NCI-H1092 treated with DMSO at 0.1 percent for 48 hours (cell line): ENCODE measurements at regions not wholly inside any gene's neighbourhood (a gene's known extent, or its start where the extent isn't known, plus 50 kb on each side); places are given as distances from the start of the nearest gene placed in this dataset.

Experiments
- DNase-seq: peaks from one replicate; lab custom pipeline; 2025; lab: John Stamatoyannopoulos, UW

GRCh38 chr5:96033116-96033515 is 71.5 kb upstream of the ELL2 start:
- DNase-seq: no peak

GRCh38 chr5:96031811-96032261 is 70.2 kb upstream of the ELL2 start:
- DNase-seq: no peak

GRCh38 chr5:96031180-96031579 is 69.5 kb upstream of the ELL2 start:
- no peak for DNase-seq

- DNase-seq: no peak
Observed at GRCh38 chr5:96026406-96027041, 64.9 kb upstream of the ELL2 start.

GRCh38 chr5:96024683-96025475 is 63.2 kb upstream of the ELL2 start:
- no peak for DNase-seq

- no peak for DNase-seq
Observed at GRCh38 chr5:96023518-96023917, 61.9 kb upstream of the ELL2 start.

- DNase-seq: no peak
Observed at GRCh38 chr5:96022971-96023370, 61.3 kb upstream of the ELL2 start.

- no peak for DNase-seq
Observed at GRCh38 chr5:96017951-96018350, 56.3 kb upstream of the ELL2 start.

- DNase-seq: no peak
Observed at GRCh38 chr5:96016216-96016615, 54.6 kb upstream of the ELL2 start.

GRCh38 chr5:96015709-96016108 is 54.1 kb upstream of the ELL2 start:
- DNase-seq: no peak

GRCh38 chr5:96014395-96014794 is 52.7 kb upstream of the ELL2 start:
- DNase-seq: no peak

- no peak for DNase-seq
Observed at GRCh38 chr5:96013254-96013653, 51.6 kb upstream of the ELL2 start.

GRCh38 chr5:96012399-96012798 is 50.7 kb upstream of the ELL2 start:
- no peak for DNase-seq
